Caco-2 (cell line): ENCODE measurements at regions not wholly inside any gene's neighbourhood (a gene's known extent, or its start where the extent isn't known, plus 50 kb on each side); places are given as distances from the start of the nearest gene placed in this dataset.

Source experiments
- BruUV-seq: library from RNA; stranded (reverse); fragments of 400-500 nt; replicated peaks from 2 replicates; lab custom pipeline; 2021; lab: Mats Ljungman, UMichigan
- CTCF ChIA-PET: fragments of 300-600 bp; sonication (Branson Sonifier 250); formaldehyde crosslinking; loops from one replicate; lab custom pipeline; 2022; ENCODE audit warnings: antibody characterized with exemption; lab: Charles Lee
- POLR2A ChIA-PET: fragments of 300-600 bp; sonication (Branson Sonifier 250); formaldehyde crosslinking; loops from one replicate; lab custom pipeline; 2022; ENCODE audit warnings: antibody characterized with exemption; lab: Charles Lee
- DNase-seq, 2 experiments: peaks; one replicate each; pipeline versions ENCODE4 v3.0.0 to v3.0.0-alpha.2; 2020 to 2022
- H3K27me3 ChIP-seq: replicated peaks from 2 replicates; pipeline ENCODE4 v1.6.0; 2011; ENCODE audit warnings: low read length; ENCODE audit not compliant: control insufficient read depth, insufficient read depth
- H3K36me3 ChIP-seq: 2 replicates; pipeline ENCODE4 v1.5.1; 2011; ENCODE audit warnings: low read length; ENCODE audit not compliant: control insufficient read depth, insufficient read depth
- H3K4me1 ChIP-seq: fragments of 250-450 bp; sonication (Bioruptor Pico); 2 replicates; pipeline ENCODE4 v1.5.1; 2020; ENCODE audit warnings: mild to moderate bottlenecking
- H3K4me3 ChIP-seq: 2 replicates; pipeline ENCODE4 v1.5.1; 2011; ENCODE audit warnings: low read depth, mild to moderate bottlenecking, control low read depth, low read length
- H3K9me3 ChIP-seq: fragments of 250-450 bp; sonication (Bioruptor Pico); 2 replicates; pipeline ENCODE4 v1.5.1; 2020; ENCODE audit warnings: mild to moderate bottlenecking, moderate library complexity
- H3K27ac Mint-ChIP-seq: one replicate; pipeline ENCODE4 v1.8.0; 2022; ENCODE audit warnings: mixed read lengths; ENCODE audit not compliant: unreplicated experiment
- H3K27me3 Mint-ChIP-seq: one replicate; pipeline ENCODE4 v1.8.0; 2022; ENCODE audit warnings: mixed read lengths; ENCODE audit not compliant: insufficient read depth, unreplicated experiment
- H3K36me3 Mint-ChIP-seq: one replicate; pipeline ENCODE4 v1.8.0; 2022; ENCODE audit warnings: mild to moderate bottlenecking, mixed read lengths; ENCODE audit not compliant: insufficient read depth, unreplicated experiment
- H3K4me1 Mint-ChIP-seq: one replicate; pipeline ENCODE4 v1.8.0; 2022; ENCODE audit warnings: low read depth, mixed read lengths; ENCODE audit not compliant: unreplicated experiment
- H3K4me3 Mint-ChIP-seq: one replicate; pipeline ENCODE4 v1.8.0; 2022; ENCODE audit warnings: mild to moderate bottlenecking, moderate library complexity, mixed read lengths; ENCODE audit not compliant: unreplicated experiment
- H3K9me3 Mint-ChIP-seq: one replicate; pipeline ENCODE4 v1.8.0; 2022; ENCODE audit warnings: mixed read lengths; ENCODE audit not compliant: unreplicated experiment
- CTCF ChIP-seq, 2 experiments: fragments of 200-600 bp in 1 of 2; IDR thresholded peaks; 1 replicate in 1 of 2; 2 replicates in 1 of 2; pipeline versions ENCODE4 v1.5.1 to v1.8.0; 2011 to 2022; ENCODE audit warnings: antibody characterized with exemption in 1 of 2, control low read depth in 1 of 2, inconsistent platforms in 1 of 2, low read depth in 1 of 2, low read length in 1 of 2, mild to moderate bottlenecking in 1 of 2, moderate library complexity in 1 of 2; ENCODE audit not compliant: insufficient read depth in 1 of 2, severe bottlenecking in 1 of 2, unreplicated experiment in 1 of 2
- intact Hi-C: fragments of 100-400 bp; cut with micrococcal nuclease; formaldehyde crosslinking; loops from one replicate; pipeline ENCODE4 v1.10.0; 2022; ENCODE audit not compliant: unreplicated experiment

- BruUV-seq, result no TSS peak
- no peak overlapping the region for H3K4me3 Mint-ChIP-seq
- ChIA-PET CTCF (no interaction called here), POLR2A (no interaction called here)
- TF ChIP-seq CTCF (IDR thresholded peaks at IDR 0.05; ENCODE audit: insufficient read depth in 1 of 2, low read depth in 1 of 2, low read length in 1 of 2, severe bottlenecking in 1 of 2, unreplicated experiment in 1 of 2), result no peak
- peaks cover 13% of the 10 kb centered on the region for H3K27me3 Mint-ChIP-seq
- Histone ChIP-seq H3K4me1 (no peaks in the 10 kb centered on the region), H3K27me3 (no peaks in the 10 kb centered on the region), H3K9me3 (no peaks in the 10 kb centered on the region), H3K36me3 (no peaks in the 10 kb centered on the region), H3K4me3 (no peak overlapping the region)
- no peak for DNase-seq
- H3K4me1 Mint-ChIP-seq, result no peaks in the 10 kb centered on the region
- no peaks in the 10 kb centered on the region for H3K9me3 Mint-ChIP-seq
- no peaks in the 10 kb centered on the region for H3K36me3 Mint-ChIP-seq
- no peak overlapping the region for H3K27ac Mint-ChIP-seq
- intact Hi-C loops, result no loop called here
These were observed 634.1 kb downstream of the TBC1D22A start for GRCh38 chr22:47396515-47396914.

- no peak for TF ChIP-seq CTCF (IDR thresholded peaks at IDR 0.05; ENCODE audit: insufficient read depth in 1 of 2, low read depth in 1 of 2, low read length in 1 of 2, severe bottlenecking in 1 of 2, unreplicated experiment in 1 of 2)
- no peaks in the 10 kb centered on the region for H3K9me3 Mint-ChIP-seq
- no peaks in the 10 kb centered on the region for H3K9me3 ChIP-seq
These were observed 633.7 kb downstream of the TBC1D22A start for GRCh38 chr22:47396105-47396504.

GRCh38 chr22:47395481-47395880 is 633.0 kb downstream of the TBC1D22A start:
- H3K9me3 ChIP-seq, result no peaks in the 10 kb centered on the region
- no TSS peak for BruUV-seq
- no peaks in the 10 kb centered on the region for H3K36me3 Mint-ChIP-seq
- no peaks in the 10 kb centered on the region for H3K27me3 ChIP-seq
- no peak overlapping the region for H3K4me3 ChIP-seq
- no peak overlapping the region for H3K4me3 Mint-ChIP-seq
- no peaks in the 10 kb centered on the region for H3K4me1 ChIP-seq
- H3K27me3 Mint-ChIP-seq, result peaks cover 14% of the 10 kb centered on the region
- no peak overlapping the region for H3K27ac Mint-ChIP-seq
- TF ChIP-seq CTCF (IDR thresholded peaks at IDR 0.05; ENCODE audit: insufficient read depth in 1 of 2, low read depth in 1 of 2, low read length in 1 of 2, severe bottlenecking in 1 of 2, unreplicated experiment in 1 of 2), result no peak
- CTCF ChIA-PET, result no interaction called here
- POLR2A ChIA-PET, result no interaction called here
- no peaks in the 10 kb centered on the region for H3K36me3 ChIP-seq
- intact Hi-C loops, result no loop called here
- H3K4me1 Mint-ChIP-seq, result no peaks in the 10 kb centered on the region
- H3K9me3 Mint-ChIP-seq, result no peaks in the 10 kb centered on the region
- DNase-seq, result no peak

More at GRCh38 chr22:47396105-47396504, 633.7 kb downstream of the TBC1D22A start:
- ChIA-PET CTCF (no interaction called here), POLR2A (no interaction called here)
- Mint-ChIP-seq H3K36me3 (no peaks in the 10 kb centered on the region), H3K27ac (no peak overlapping the region), H3K4me1 (no peaks in the 10 kb centered on the region), H3K4me3 (no peak overlapping the region), H3K27me3 (peaks cover 13% of the 10 kb centered on the region)
- H3K36me3 ChIP-seq, result no peaks in the 10 kb centered on the region
- no peaks in the 10 kb centered on the region for H3K27me3 ChIP-seq
- DNase-seq, result no peak
- no TSS peak for BruUV-seq
- H3K4me1 ChIP-seq, result no peaks in the 10 kb centered on the region
- intact Hi-C loops, result no loop called here
- no peak overlapping the region for H3K4me3 ChIP-seq
